Glutamatergic neuron (in vitro differentiated cells): ENCODE measurements at regions not wholly inside any gene's neighbourhood (a gene's known extent, or its start where the extent isn't known, plus 50 kb on each side); places are given as distances from the start of the nearest gene placed in this dataset.

Source experiments
- DNase-seq: peaks from one replicate; pipeline ENCODE4 v3.0.0; 2022
- H3K27ac Mint-ChIP-seq: one replicate; pipeline ENCODE4 v1.8.0; 2020; ENCODE audit warnings: mild to moderate bottlenecking, mixed read lengths, inconsistent platforms; ENCODE audit not compliant: unreplicated experiment
- H3K27me3 Mint-ChIP-seq: one replicate; pipeline ENCODE4 v1.8.0; 2020; ENCODE audit warnings: mild to moderate bottlenecking, moderate library complexity, mixed read lengths, inconsistent platforms; ENCODE audit not compliant: unreplicated experiment
- H3K36me3 Mint-ChIP-seq: one replicate; pipeline ENCODE4 v1.8.0; 2020; ENCODE audit warnings: mild to moderate bottlenecking, mixed read lengths, inconsistent platforms; ENCODE audit not compliant: unreplicated experiment
- H3K4me1 Mint-ChIP-seq: one replicate; pipeline ENCODE4 v1.8.0; 2020; ENCODE audit warnings: mild to moderate bottlenecking, low read depth, mixed read lengths, inconsistent platforms; ENCODE audit not compliant: unreplicated experiment
- H3K4me3 Mint-ChIP-seq: one replicate; pipeline ENCODE4 v1.8.0; 2020; ENCODE audit warnings: mild to moderate bottlenecking, mixed read lengths, inconsistent platforms; ENCODE audit not compliant: unreplicated experiment
- H3K9me3 Mint-ChIP-seq: one replicate; pipeline ENCODE4 v1.8.0; 2020; ENCODE audit warnings: mild to moderate bottlenecking, moderate library complexity, mixed read lengths, inconsistent platforms; ENCODE audit not compliant: unreplicated experiment
- TF ChIP-seq, protein P1 (sequence below): fragments of 200-600 bp; sonication (generic); IDR thresholded peaks from one replicate; pipeline ENCODE4 v1.5.0; 2021; ENCODE audit not compliant: partially characterized antibody, unreplicated experiment

DNA sequence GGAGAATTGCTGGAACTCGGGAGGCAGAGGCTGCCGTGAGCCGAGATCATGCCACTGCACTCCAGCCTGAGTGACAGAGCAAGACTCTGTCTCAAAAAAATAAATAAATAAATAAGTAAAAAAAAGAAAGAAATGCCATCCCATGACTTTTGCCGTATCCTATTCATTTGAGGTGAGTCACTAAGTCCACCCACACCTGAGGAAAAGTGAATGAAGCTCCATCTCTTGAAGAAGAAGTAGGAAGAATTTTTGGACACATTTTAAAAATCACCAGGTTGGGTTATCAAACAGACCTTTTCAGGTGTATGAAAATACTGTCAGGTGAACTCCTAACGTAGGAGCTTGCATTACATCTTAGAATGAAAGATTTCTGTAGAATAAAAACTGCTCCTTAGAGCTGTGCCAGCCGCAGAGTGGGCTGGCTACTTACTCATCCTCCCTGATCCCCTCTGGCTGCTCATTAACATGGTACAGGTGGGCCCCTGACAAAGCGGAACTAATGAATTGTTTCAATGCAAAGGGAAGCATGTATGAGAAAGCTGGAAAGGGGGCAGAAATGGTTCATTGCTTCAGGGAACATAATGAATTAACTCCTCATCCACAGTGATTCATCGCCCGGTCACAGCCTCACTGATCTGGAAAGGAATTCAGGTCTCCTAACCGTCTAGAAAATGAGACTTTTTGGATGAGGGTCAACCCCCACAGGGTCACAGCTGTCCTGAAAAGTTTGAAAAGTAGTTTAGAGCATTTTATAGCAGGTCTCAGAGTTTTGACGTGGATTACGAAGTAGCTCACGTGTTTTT lies 191.4 kb downstream of the SPP2 start:
- no peaks in the 10 kb centered on the region for H3K27me3 Mint-ChIP-seq
- DNase-seq: no peak

DNA sequence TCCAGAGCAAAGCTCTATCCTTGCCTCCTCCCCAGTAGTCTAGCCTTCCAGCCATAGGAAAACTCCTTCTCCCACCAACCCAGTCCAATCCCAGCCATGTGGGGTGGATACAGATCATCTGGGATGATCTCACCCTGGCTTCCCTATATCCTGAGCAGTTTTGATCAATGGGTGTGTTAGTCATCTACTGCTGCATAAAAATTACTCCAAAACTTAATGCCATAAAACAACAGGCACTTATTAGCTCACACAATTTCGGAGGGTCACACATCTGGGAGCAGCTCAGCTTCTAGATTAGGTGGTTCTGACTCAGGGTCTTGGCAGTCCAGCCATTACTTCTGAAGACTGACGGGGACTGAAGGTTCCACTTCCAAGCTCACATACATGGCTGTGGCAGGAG lies 190.4 kb downstream of the SPP2 start:
- H3K4me1 Mint-ChIP-seq: no peaks in the 10 kb centered on the region
- H3K4me3 Mint-ChIP-seq: no peak overlapping the region
- no peaks in the 10 kb centered on the region for H3K36me3 Mint-ChIP-seq
- no peak for DNase-seq
- H3K27me3 Mint-ChIP-seq: no peaks in the 10 kb centered on the region
- TF ChIP-seq, protein P1, sequence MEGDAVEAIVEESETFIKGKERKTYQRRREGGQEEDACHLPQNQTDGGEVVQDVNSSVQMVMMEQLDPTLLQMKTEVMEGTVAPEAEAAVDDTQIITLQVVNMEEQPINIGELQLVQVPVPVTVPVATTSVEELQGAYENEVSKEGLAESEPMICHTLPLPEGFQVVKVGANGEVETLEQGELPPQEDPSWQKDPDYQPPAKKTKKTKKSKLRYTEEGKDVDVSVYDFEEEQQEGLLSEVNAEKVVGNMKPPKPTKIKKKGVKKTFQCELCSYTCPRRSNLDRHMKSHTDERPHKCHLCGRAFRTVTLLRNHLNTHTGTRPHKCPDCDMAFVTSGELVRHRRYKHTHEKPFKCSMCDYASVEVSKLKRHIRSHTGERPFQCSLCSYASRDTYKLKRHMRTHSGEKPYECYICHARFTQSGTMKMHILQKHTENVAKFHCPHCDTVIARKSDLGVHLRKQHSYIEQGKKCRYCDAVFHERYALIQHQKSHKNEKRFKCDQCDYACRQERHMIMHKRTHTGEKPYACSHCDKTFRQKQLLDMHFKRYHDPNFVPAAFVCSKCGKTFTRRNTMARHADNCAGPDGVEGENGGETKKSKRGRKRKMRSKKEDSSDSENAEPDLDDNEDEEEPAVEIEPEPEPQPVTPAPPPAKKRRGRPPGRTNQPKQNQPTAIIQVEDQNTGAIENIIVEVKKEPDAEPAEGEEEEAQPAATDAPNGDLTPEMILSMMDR: no peak
- H3K27ac Mint-ChIP-seq: no peak overlapping the region
- H3K9me3 Mint-ChIP-seq: no peaks in the 10 kb centered on the region

More for the DNA sequence above, 191.4 kb downstream of the SPP2 start:
- Mint-ChIP-seq H3K4me1 (no peaks in the 10 kb centered on the region), H3K27ac (no peak overlapping the region), H3K4me3 (no peak overlapping the region), H3K9me3 (no peaks in the 10 kb centered on the region), H3K36me3 (no peaks in the 10 kb centered on the region)
- TF ChIP-seq, protein P1: no peak

DNA sequence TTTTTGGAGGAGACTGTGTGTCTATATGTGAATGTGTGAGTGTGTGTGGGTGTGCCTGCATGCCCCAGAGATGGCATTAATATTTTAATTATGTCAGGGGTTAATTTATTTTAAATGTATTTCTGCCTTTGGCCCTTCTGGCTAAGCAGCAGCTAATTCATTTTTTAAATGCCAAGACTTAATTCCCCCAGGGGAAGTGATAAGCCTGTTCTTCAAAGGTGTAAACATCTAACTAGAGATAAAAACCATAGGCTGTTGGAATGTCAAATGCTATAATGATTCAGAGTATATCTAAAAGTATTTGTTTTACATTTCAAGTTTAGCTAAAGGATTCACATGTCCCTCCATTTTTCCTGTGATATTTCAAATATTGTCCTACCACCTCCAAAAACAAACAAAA lies 184.7 kb downstream of the SPP2 start:
- no peaks in the 10 kb centered on the region for H3K9me3 Mint-ChIP-seq
- H3K27ac Mint-ChIP-seq: no peak overlapping the region
- TF ChIP-seq, protein P1: no peak

DNA sequence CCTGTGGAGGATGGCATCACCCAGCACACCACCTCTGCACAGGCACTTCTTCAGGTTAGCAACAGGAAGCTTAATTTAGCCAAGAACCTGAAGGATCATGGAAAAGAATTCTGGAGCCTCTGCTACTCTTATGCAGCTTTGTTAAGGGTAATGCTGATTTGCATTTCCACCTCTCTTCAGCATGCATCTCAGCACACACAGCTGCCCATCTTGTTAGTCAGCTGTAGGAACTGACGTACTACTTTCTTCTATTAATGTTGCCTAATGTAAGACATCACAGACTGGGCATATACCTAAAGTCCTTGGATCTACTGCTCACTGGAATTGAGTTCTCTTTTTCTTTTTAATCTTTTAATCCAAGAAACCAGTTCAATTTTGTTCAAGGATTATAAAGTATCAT lies 181.0 kb downstream of the SPP2 start:
- Mint-ChIP-seq H3K4me3 (no peak overlapping the region), H3K4me1 (no peaks in the 10 kb centered on the region), H3K36me3 (peaks cover 4% of the 10 kb centered on the region), H3K27me3 (peaks cover 2% of the 10 kb centered on the region), H3K27ac (no peak overlapping the region), H3K9me3 (no peaks in the 10 kb centered on the region)
- TF ChIP-seq, protein P1: no peak
- DNase-seq: no peak

More for the DNA sequence above, 184.7 kb downstream of the SPP2 start:
- H3K4me1 Mint-ChIP-seq: no peaks in the 10 kb centered on the region
- no peaks in the 10 kb centered on the region for H3K36me3 Mint-ChIP-seq
- no peaks in the 10 kb centered on the region for H3K27me3 Mint-ChIP-seq
- no peak overlapping the region for H3K4me3 Mint-ChIP-seq
- no peak for DNase-seq

DNA sequence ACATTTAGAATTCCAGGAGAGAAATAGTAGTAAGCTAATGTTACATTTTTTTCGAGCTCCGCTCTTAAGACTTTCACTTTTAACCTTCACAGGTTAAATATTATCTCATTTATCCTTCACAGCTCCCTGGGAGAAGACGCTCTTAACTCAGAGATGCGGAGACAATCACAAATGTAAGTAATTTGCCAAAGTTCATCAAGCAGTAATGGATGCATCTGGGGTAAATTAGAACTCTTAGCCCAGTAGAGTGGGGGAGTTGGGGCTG lies 168.5 kb downstream of the SPP2 start:
- H3K27ac Mint-ChIP-seq: no peak overlapping the region
- TF ChIP-seq, protein P1: no peak
- H3K27me3 Mint-ChIP-seq: peaks cover 2% of the 10 kb centered on the region

More for the DNA sequence above, 168.5 kb downstream of the SPP2 start:
- DNase-seq: no peak
- peaks cover 2% of the 10 kb centered on the region for H3K9me3 Mint-ChIP-seq
- H3K4me1 Mint-ChIP-seq: peaks cover 7% of the 10 kb centered on the region
- no peak overlapping the region for H3K4me3 Mint-ChIP-seq
- H3K36me3 Mint-ChIP-seq: no peaks in the 10 kb centered on the region
